GM23338 (cell line): ENCODE measurements at regions not wholly inside any gene's neighbourhood (a gene's known extent, or its start where the extent isn't known, plus 50 kb on each side); places are given as distances from the start of the nearest gene placed in this dataset.

ENCODE experiments used
- ATAC-seq: fragments of 200-7000 bp; cut with Tn5 transposase; 3 replicates; pipeline ENCODE4 v1.9.1; 2020
- DNase-seq: peaks from one replicate; pipeline ENCODE4 v3.0.0-alpha.2; 2015; ENCODE audit warnings: low spot score
- H2AFZ ChIP-seq: fragments of 200-600 bp; sonication (generic); 2 replicates; pipeline ENCODE4 v1.8.0; 2016; ENCODE audit warnings: antibody characterized with exemption, mild to moderate bottlenecking, moderate library complexity
- H3F3A ChIP-seq: fragments of 200-600 bp; sonication (generic); replicated peaks from 2 replicates; pipeline ENCODE4 v1.8.0; 2017; ENCODE audit warnings: antibody characterized with exemption, mixed run types, low read depth
- H3K27ac ChIP-seq: fragments of 200-600 bp; sonication (generic); 2 replicates; pipeline ENCODE4 v1.6.1; 2016; ENCODE audit warnings: low read depth
- H3K27me3 ChIP-seq: fragments of 200-600 bp; sonication (generic); 2 replicates; pipeline ENCODE4 v1.8.0; 2016; ENCODE audit warnings: mild to moderate bottlenecking, mixed run types, moderate library complexity; ENCODE audit not compliant: insufficient read depth
- H3K36me3 ChIP-seq: fragments of 200-600 bp; sonication (generic); 2 replicates; pipeline ENCODE4 v1.8.0; 2016; ENCODE audit warnings: mild to moderate bottlenecking; ENCODE audit not compliant: insufficient read depth
- H3K4me1 ChIP-seq: fragments of 200-600 bp; sonication (generic); 2 replicates; pipeline ENCODE4 v1.8.0; 2016; ENCODE audit warnings: mild to moderate bottlenecking, moderate library complexity; ENCODE audit not compliant: insufficient read depth
- H3K4me2 ChIP-seq: fragments of 200-600 bp; sonication (generic); 2 replicates; pipeline ENCODE4 v1.7.1; 2017; ENCODE audit warnings: mixed run types
- H3K4me3 ChIP-seq: fragments of 200-600 bp; sonication (generic); 2 replicates; pipeline ENCODE4 v1.6.1; 2016; ENCODE audit warnings: mixed run types
- H3K79me2 ChIP-seq: fragments of 200-600 bp; sonication (generic); replicated peaks from 2 replicates; pipeline ENCODE4 v1.8.0; 2017; ENCODE audit warnings: mild to moderate bottlenecking; ENCODE audit not compliant: insufficient read depth
- H3K9me2 ChIP-seq: fragments of 200-600 bp; sonication (generic); 2 replicates; pipeline ENCODE4 v1.8.0; 2017; ENCODE audit not compliant: insufficient read depth
- H4K20me1 ChIP-seq: fragments of 200-600 bp; sonication (generic); replicated peaks from 2 replicates; pipeline ENCODE4 v1.8.0; 2017; ENCODE audit warnings: mild to moderate bottlenecking; ENCODE audit not compliant: insufficient read depth
- H3K27ac Mint-ChIP-seq: 2 replicates; pipeline ENCODE4 v1.8.0; 2020; ENCODE audit warnings: inconsistent platforms, mild to moderate bottlenecking, moderate library complexity, mixed read lengths
- H3K27me3 Mint-ChIP-seq: 3 replicates; pipeline ENCODE4 v1.8.0; 2022; ENCODE audit warnings: low read depth, mild to moderate bottlenecking, moderate library complexity, mixed read lengths, inconsistent platforms; ENCODE audit not compliant: insufficient read depth, poor library complexity
- H3K36me3 Mint-ChIP-seq: 3 replicates; pipeline ENCODE4 v1.8.0; 2021; ENCODE audit warnings: low read depth, mild to moderate bottlenecking, inconsistent platforms, moderate library complexity, mixed read lengths
- H3K4me1 Mint-ChIP-seq: 3 replicates; pipeline ENCODE4 v1.8.0; 2020; ENCODE audit warnings: mild to moderate bottlenecking, inconsistent platforms, mixed read lengths
- H3K4me3 Mint-ChIP-seq: 3 replicates; pipeline ENCODE4 v1.8.0; 2021; ENCODE audit warnings: moderate library complexity, mild to moderate bottlenecking, inconsistent platforms, mixed read lengths
- H3K9me3 Mint-ChIP-seq: 3 replicates; pipeline ENCODE4 v1.8.0; 2020; ENCODE audit warnings: moderate library complexity, mild to moderate bottlenecking, inconsistent platforms, mixed read lengths
- CREB1 ChIP-seq: fragments of 250-450 bp; sonication (Bioruptor Pico); IDR thresholded peaks from 2 replicates; pipeline ENCODE4 v1.5.0; 2020; ENCODE audit warnings: low read depth, mild to moderate bottlenecking, moderate library complexity
- EZH2 ChIP-seq: fragments of 200-600 bp; sonication (generic); IDR thresholded peaks from one replicate; pipeline ENCODE4 v1.8.0; 2017; ENCODE audit warnings: antibody characterized with exemption, mild to moderate bottlenecking, low read depth; ENCODE audit not compliant: unreplicated experiment
- EZH2phosphoT487 ChIP-seq: fragments of 200-600 bp; sonication (generic); IDR thresholded peaks from one replicate; pipeline ENCODE4 v1.8.1; 2018; ENCODE audit warnings: antibody characterized with exemption; ENCODE audit not compliant: unreplicated experiment
- NANOG ChIP-seq: IDR thresholded peaks from 2 replicates; pipeline ENCODE4 v1.6.1; 2016; ENCODE audit warnings: antibody characterized with exemption, borderline replicate concordance
- POLR2AphosphoS5 ChIP-seq: IDR thresholded peaks from 2 replicates; pipeline ENCODE4 v1.6.1; 2016; ENCODE audit warnings: antibody characterized with exemption, low read depth
- STAT1 ChIP-seq: IDR thresholded peaks from one replicate; pipeline ENCODE4 v1.6.1; 2016; ENCODE audit warnings: antibody characterized with exemption; ENCODE audit not compliant: unreplicated experiment
- ZNF114 ChIP-seq: fragments of 250-450 bp; sonication (Bioruptor Pico); IDR thresholded peaks from 2 replicates; pipeline ENCODE4 v1.5.0; 2020; ENCODE audit warnings: mild to moderate bottlenecking, moderate library complexity
- ZNF331 ChIP-seq: fragments of 250-450 bp; sonication (Bioruptor Pico); IDR thresholded peaks from 2 replicates; pipeline ENCODE4 v1.5.0; 2020; ENCODE audit warnings: low read depth, mild to moderate bottlenecking, moderate library complexity
- TF ChIP-seq, protein P1 (sequence below): IDR thresholded peaks from 2 replicates; pipeline ENCODE4 v1.6.1; 2016; ENCODE audit warnings: antibody characterized with exemption
- TF ChIP-seq, protein P2 (sequence below): fragments of 250-450 bp; sonication (Bioruptor Pico); IDR thresholded peaks from 2 replicates; pipeline ENCODE4 v1.5.0; 2020; ENCODE audit warnings: mild to moderate bottlenecking, moderate library complexity
- TF ChIP-seq, protein P3 (sequence below): IDR thresholded peaks from one replicate; pipeline ENCODE4 v1.6.1; 2018; ENCODE audit warnings: antibody characterized with exemption; ENCODE audit not compliant: unreplicated experiment
- TF ChIP-seq, protein P4 (sequence below), 2 experiments: fragments of 200-600 bp in 1 of 2; sonication (generic) in 1 of 2; conservative IDR thresholded peaks; 2 replicates each; pipeline versions ENCODE4 v1.5.1 to v1.6.1; 2016 to 2017; ENCODE audit warnings: antibody characterized with exemption in 2 of 2, low read depth in 2 of 2, mild to moderate bottlenecking in 2 of 2, moderate library complexity in 1 of 2

DNA sequence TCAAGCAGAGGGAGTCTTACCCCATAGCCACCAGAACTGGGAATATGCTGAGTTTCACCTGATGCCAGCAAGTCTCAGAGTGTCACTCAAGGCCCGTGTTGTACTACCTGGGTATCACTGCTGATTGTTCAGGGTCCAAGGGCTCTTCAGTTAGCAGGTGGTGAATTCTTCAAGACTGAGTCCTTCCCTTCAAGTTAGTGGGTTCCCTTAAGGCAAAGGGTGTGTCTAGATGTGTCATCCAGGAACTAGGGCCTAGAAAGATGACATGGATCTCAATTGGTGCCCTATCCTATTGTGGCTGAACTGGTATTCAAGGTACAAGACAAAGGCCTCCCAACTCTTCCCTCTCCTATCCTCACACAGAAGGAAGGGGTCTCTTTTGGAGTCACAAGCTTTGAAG, 159.9 kb upstream of the DIPK2B start (continued):
- TF ChIP-seq, protein P1, sequence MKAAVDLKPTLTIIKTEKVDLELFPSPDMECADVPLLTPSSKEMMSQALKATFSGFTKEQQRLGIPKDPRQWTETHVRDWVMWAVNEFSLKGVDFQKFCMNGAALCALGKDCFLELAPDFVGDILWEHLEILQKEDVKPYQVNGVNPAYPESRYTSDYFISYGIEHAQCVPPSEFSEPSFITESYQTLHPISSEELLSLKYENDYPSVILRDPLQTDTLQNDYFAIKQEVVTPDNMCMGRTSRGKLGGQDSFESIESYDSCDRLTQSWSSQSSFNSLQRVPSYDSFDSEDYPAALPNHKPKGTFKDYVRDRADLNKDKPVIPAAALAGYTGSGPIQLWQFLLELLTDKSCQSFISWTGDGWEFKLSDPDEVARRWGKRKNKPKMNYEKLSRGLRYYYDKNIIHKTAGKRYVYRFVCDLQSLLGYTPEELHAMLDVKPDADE, result no peak
- no peak for TF ChIP-seq EZH2phosphoT487

DNA sequence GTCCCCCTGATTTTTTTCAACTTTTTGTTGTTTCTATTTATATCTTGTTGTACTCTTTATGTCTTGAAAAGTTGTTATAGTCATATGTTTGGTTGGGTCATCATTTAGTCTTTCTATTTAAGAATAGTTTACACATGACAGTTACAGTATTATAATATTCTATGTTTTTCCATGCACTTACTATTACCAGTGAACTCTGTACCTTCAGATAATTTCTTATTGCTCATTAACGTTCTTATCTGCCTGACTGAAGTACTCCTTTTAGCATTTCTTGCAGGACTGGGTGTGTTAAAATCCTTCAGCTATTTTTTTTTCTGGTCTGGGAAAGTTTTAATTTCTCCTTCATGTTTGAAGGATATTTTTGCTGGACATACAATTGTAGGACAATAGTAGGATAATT, 157.7 kb upstream of the DIPK2B start:
- H3K4me2 ChIP-seq, result no peak overlapping the region
- no peaks in the 10 kb centered on the region; the same call in 2 of the 3 replicates for H3K9me3 Mint-ChIP-seq
- H3K4me3 Mint-ChIP-seq, result no peak overlapping the region
- TF ChIP-seq EZH2, result no peak
- TF ChIP-seq EZH2phosphoT487, result no peak
- no peak for TF ChIP-seq ZNF331 (CRISPR knock-in tag)
- no peak for TF ChIP-seq ZNF114
- TF ChIP-seq CREB1 (CRISPR knock-in tag), result no peak
- TF ChIP-seq, protein P2, sequence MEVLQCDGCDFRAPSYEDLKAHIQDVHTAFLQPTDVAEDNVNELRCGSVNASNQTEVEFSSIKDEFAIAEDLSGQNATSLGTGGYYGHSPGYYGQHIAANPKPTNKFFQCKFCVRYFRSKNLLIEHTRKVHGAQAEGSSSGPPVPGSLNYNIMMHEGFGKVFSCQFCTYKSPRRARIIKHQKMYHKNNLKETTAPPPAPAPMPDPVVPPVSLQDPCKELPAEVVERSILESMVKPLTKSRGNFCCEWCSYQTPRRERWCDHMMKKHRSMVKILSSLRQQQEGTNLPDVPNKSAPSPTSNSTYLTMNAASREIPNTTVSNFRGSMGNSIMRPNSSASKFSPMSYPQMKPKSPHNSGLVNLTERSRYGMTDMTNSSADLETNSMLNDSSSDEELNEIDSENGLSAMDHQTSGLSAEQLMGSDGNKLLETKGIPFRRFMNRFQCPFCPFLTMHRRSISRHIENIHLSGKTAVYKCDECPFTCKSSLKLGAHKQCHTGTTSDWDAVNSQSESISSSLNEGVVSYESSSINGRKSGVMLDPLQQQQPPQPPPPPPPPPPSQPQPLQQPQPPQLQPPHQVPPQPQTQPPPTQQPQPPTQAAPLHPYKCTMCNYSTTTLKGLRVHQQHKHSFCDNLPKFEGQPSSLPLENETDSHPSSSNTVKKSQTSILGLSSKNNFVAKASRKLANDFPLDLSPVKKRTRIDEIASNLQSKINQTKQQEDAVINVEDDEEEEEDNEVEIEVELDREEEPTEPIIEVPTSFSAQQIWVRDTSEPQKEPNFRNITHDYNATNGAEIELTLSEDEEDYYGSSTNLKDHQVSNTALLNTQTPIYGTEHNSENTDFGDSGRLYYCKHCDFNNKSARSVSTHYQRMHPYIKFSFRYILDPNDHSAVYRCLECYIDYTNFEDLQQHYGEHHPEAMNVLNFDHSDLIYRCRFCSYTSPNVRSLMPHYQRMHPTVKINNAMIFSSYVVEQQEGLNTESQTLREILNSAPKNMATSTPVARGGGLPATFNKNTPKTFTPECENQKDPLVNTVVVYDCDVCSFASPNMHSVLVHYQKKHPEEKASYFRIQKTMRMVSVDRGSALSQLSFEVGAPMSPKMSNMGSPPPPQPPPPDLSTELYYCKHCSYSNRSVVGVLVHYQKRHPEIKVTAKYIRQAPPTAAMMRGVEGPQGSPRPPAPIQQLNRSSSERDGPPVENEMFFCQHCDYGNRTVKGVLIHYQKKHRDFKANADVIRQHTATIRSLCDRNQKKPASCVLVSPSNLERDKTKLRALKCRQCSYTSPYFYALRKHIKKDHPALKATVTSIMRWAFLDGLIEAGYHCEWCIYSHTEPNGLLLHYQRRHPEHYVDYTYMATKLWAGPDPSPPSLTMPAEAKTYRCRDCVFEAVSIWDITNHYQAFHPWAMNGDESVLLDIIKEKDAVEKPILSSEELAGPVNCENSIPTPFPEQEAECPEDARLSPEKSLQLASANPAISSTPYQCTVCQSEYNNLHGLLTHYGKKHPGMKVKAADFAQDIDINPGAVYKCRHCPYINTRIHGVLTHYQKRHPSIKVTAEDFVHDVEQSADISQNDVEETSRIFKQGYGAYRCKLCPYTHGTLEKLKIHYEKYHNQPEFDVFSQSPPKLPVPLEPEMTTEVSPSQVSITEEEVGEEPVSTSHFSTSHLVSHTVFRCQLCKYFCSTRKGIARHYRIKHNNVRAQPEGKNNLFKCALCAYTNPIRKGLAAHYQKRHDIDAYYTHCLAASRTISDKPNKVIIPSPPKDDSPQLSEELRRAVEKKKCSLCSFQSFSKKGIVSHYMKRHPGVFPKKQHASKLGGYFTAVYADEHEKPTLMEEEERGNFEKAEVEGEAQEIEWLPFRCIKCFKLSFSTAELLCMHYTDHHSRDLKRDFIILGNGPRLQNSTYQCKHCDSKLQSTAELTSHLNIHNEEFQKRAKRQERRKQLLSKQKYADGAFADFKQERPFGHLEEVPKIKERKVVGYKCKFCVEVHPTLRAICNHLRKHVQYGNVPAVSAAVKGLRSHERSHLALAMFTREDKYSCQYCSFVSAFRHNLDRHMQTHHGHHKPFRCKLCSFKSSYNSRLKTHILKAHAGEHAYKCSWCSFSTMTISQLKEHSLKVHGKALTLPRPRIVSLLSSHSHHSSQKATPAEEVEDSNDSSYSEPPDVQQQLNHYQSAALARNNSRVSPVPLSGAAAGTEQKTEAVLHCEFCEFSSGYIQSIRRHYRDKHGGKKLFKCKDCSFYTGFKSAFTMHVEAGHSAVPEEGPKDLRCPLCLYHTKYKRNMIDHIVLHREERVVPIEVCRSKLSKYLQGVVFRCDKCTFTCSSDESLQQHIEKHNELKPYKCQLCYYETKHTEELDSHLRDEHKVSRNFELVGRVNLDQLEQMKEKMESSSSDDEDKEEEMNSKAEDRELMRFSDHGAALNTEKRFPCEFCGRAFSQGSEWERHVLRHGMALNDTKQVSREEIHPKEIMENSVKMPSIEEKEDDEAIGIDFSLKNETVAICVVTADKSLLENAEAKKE (CRISPR knock-in tag), result no peak
- TF ChIP-seq, protein P1, result no peak
- TF ChIP-seq STAT1, result no peak
- TF ChIP-seq POLR2AphosphoS5, result no peak
- no peak for TF ChIP-seq NANOG
- TF ChIP-seq, protein P3, sequence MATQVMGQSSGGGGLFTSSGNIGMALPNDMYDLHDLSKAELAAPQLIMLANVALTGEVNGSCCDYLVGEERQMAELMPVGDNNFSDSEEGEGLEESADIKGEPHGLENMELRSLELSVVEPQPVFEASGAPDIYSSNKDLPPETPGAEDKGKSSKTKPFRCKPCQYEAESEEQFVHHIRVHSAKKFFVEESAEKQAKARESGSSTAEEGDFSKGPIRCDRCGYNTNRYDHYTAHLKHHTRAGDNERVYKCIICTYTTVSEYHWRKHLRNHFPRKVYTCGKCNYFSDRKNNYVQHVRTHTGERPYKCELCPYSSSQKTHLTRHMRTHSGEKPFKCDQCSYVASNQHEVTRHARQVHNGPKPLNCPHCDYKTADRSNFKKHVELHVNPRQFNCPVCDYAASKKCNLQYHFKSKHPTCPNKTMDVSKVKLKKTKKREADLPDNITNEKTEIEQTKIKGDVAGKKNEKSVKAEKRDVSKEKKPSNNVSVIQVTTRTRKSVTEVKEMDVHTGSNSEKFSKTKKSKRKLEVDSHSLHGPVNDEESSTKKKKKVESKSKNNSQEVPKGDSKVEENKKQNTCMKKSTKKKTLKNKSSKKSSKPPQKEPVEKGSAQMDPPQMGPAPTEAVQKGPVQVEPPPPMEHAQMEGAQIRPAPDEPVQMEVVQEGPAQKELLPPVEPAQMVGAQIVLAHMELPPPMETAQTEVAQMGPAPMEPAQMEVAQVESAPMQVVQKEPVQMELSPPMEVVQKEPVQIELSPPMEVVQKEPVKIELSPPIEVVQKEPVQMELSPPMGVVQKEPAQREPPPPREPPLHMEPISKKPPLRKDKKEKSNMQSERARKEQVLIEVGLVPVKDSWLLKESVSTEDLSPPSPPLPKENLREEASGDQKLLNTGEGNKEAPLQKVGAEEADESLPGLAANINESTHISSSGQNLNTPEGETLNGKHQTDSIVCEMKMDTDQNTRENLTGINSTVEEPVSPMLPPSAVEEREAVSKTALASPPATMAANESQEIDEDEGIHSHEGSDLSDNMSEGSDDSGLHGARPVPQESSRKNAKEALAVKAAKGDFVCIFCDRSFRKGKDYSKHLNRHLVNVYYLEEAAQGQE, result no peak
- TF ChIP-seq, protein P4, sequence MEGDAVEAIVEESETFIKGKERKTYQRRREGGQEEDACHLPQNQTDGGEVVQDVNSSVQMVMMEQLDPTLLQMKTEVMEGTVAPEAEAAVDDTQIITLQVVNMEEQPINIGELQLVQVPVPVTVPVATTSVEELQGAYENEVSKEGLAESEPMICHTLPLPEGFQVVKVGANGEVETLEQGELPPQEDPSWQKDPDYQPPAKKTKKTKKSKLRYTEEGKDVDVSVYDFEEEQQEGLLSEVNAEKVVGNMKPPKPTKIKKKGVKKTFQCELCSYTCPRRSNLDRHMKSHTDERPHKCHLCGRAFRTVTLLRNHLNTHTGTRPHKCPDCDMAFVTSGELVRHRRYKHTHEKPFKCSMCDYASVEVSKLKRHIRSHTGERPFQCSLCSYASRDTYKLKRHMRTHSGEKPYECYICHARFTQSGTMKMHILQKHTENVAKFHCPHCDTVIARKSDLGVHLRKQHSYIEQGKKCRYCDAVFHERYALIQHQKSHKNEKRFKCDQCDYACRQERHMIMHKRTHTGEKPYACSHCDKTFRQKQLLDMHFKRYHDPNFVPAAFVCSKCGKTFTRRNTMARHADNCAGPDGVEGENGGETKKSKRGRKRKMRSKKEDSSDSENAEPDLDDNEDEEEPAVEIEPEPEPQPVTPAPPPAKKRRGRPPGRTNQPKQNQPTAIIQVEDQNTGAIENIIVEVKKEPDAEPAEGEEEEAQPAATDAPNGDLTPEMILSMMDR (conservative IDR thresholded peaks at IDR 0.05; ENCODE audit: low read depth in 2 of 2), result no peak

More for the DNA sequence above, 157.7 kb upstream of the DIPK2B start:
- peaks cover 3% of the 10 kb centered on the region for H3K27me3 Mint-ChIP-seq
- Histone ChIP-seq H4K20me1 (no peaks in the 10 kb centered on the region), H3K27ac (no peak overlapping the region), H3K79me2 (no peaks in the 10 kb centered on the region), H3K27me3 (no peaks in the 10 kb centered on the region), H3K9me2 (no peaks in the 10 kb centered on the region), H3F3A (no peaks in the 10 kb centered on the region), H3K36me3 (no peaks in the 10 kb centered on the region), H3K4me1 (no peaks in the 10 kb centered on the region), H3K4me3 (no peak overlapping the region), H2AFZ (no peak overlapping the region)
- H3K27ac Mint-ChIP-seq, result no peak overlapping the region
- no peaks in the 10 kb centered on the region for H3K36me3 Mint-ChIP-seq
- no peak for ATAC-seq
- no peaks in the 10 kb centered on the region for H3K4me1 Mint-ChIP-seq
- DNase-seq, result no peak
